Gastroesophageal sphincter (tissue), 4 donors: ENCODE measurements at regions not wholly inside any gene's neighbourhood (a gene's known extent, or its start where the extent isn't known, plus 50 kb on each side); places are given as distances from the start of the nearest gene placed in this dataset.
"Not testable (repeated sequence)": the region's sequence is repeated elsewhere in the genome, so short reads cannot be mapped to it uniquely, and the experiment has no call there.

Source experiments
- ATAC-seq: fragments of 150-250 bp; one replicate; pipeline ENCODE4 v1.9.1; 2016; ENCODE audit warnings: mild to moderate bottlenecking, moderate library complexity
- H3K27ac ChIP-seq, 4 donors: fragments of 200-600 bp; sonication (generic) in 3 of 4; 1 replicate in 3 of 4; 2 replicates in 1 of 4; pipeline ENCODE4 v1.5.1; 2016 to 2019
- H3K27me3 ChIP-seq: fragments of 200-600 bp; sonication (generic); one replicate; pipeline ENCODE4 v1.5.1; 2019
- H3K36me3 ChIP-seq, 2 donors: fragments of 200-600 bp; sonication (generic); one replicate each; pipeline ENCODE4 v1.5.1; 2019; ENCODE audit warnings: control low read depth in 1 of 2
- H3K4me1 ChIP-seq, 3 donors: fragments of 200-600 bp; sonication (generic); 1 replicate in 2 of 3; 2 replicates in 1 of 3; pipeline ENCODE4 v1.5.1; 2016 to 2019; ENCODE audit warnings: control low read depth in 2 of 3
- H3K4me3 ChIP-seq, 2 donors: fragments of 200-600 bp; sonication (generic); one replicate each; pipeline ENCODE4 v1.5.1; 2019; ENCODE audit warnings: mild to moderate bottlenecking in 1 of 2, moderate library complexity in 1 of 2
- H3K9me3 ChIP-seq, 3 donors: fragments of 200-600 bp; sonication (generic); one replicate each; pipeline ENCODE4 v1.5.1; 2017 to 2019; ENCODE audit warnings: control low read depth in 2 of 3
- CTCF ChIP-seq, 4 experiments: fragments of 200-600 bp in 2 of 4; fragments of 450-650 bp in 2 of 4; sonication (generic) in 1 of 4; IDR thresholded peaks; one replicate each; pipeline ENCODE4 v1.5.1; 2017 to 2019; ENCODE audit warnings: antibody characterized with exemption in 4 of 4, mild to moderate bottlenecking in 2 of 4, moderate library complexity in 2 of 4
- EP300 ChIP-seq: sonication (generic); formaldehyde crosslinking; IDR thresholded peaks from one replicate; pipeline ENCODE4 v1.6.1; 2017; ENCODE audit warnings: antibody characterized with exemption, mild to moderate bottlenecking
- POLR2A ChIP-seq, 2 donors: fragments of 450-650 bp; IDR thresholded peaks; one replicate each; pipeline ENCODE4 v1.6.1; 2017; ENCODE audit warnings: antibody characterized with exemption in 2 of 2, mild to moderate bottlenecking in 2 of 2, moderate library complexity in 1 of 2
- POLR2AphosphoS5 ChIP-seq: sonication (generic); formaldehyde crosslinking; IDR thresholded peaks from one replicate; pipeline ENCODE4 v1.6.1; 2017; ENCODE audit warnings: antibody characterized with exemption
- WGBS, 2 donors: methylation state at CpG; one replicate each; pipeline ENCODE4 v1.1.5; 2018; ENCODE audit warnings: low coverage in 1 of 2; 5-methylcytosine and 5-hydroxymethylcytosine counted together

- ATAC-seq = no peak
- TF ChIP-seq POLR2AphosphoS5 (no peak), POLR2A (IDR thresholded peaks at IDR 0.05) (no peak), EP300 (no peak), CTCF (IDR thresholded peaks at IDR 0.05) (no peak)
These were observed 123.0 kb upstream of the CCNH start for GRCh38 chr5:87535706-87536105.

GRCh38 chr5:87529486-87530076 is 116.9 kb upstream of the CCNH start:
- Histone ChIP-seq H3K36me3 (no peaks in the 10 kb centered on the region), H3K9me3 (no peaks in the 10 kb centered on the region), H3K4me1 (no peaks in the 10 kb centered on the region), H3K4me3 (no peak overlapping the region), H3K27ac (no peak overlapping the region), H3K27me3 (no peaks in the 10 kb centered on the region)
- no peak for TF ChIP-seq POLR2AphosphoS5
- no peak for TF ChIP-seq CTCF (IDR thresholded peaks at IDR 0.05)
- TF ChIP-seq POLR2A (IDR thresholded peaks at IDR 0.05) = no peak
- TF ChIP-seq EP300 = no peak
- ATAC-seq = no peak
- WGBS, 2 donors = 88 to 89% methylated on average over 1 of the region's 1 CpG

More at GRCh38 chr5:87535706-87536105, 123.0 kb upstream of the CCNH start:
- Histone ChIP-seq H3K27ac (no peak overlapping the region), H3K36me3 (no peaks in the 10 kb centered on the region), H3K9me3 (no peaks in the 10 kb centered on the region), H3K4me1 (no peaks in the 10 kb centered on the region), H3K27me3 (no peaks in the 10 kb centered on the region), H3K4me3 (no peak overlapping the region)

- Histone ChIP-seq H3K9me3 (no peaks in the 10 kb centered on the region), H3K4me1 (no peaks in the 10 kb centered on the region), H3K27me3 (no peaks in the 10 kb centered on the region), H3K4me3 (no peak overlapping the region), H3K36me3 (no peaks in the 10 kb centered on the region), H3K27ac (no peak overlapping the region)
- TF ChIP-seq POLR2AphosphoS5 (no peak), CTCF (IDR thresholded peaks at IDR 0.05) (no peak), EP300 (no peak), POLR2A (IDR thresholded peaks at IDR 0.05) (no peak)
- no peak for ATAC-seq
- WGBS, 2 donors = 80% methylated on average over 1 of the region's 2 CpGs; no CpG with 5 or more reads in 1 of the 2 donors
These were observed 113.4 kb upstream of the CCNH start for GRCh38 chr5:87526131-87526530.

- Histone ChIP-seq H3K27me3 (no peaks in the 10 kb centered on the region), H3K36me3 (no peaks in the 10 kb centered on the region), H3K27ac (no peak overlapping the region), H3K9me3 (no peaks in the 10 kb centered on the region), H3K4me3 (no peak overlapping the region), H3K4me1 (no peaks in the 10 kb centered on the region)
- TF ChIP-seq POLR2AphosphoS5 (no peak), CTCF (IDR thresholded peaks at IDR 0.05) (no peak), POLR2A (IDR thresholded peaks at IDR 0.05) (no peak), EP300 (no peak)
- WGBS, 2 donors = 39 to 59% methylated on average over 3 to 9 of the region's 9 CpGs
- no peak for ATAC-seq
These were observed 111.5 kb upstream of the CCNH start for GRCh38 chr5:87524217-87524616.

GRCh38 chr5:87511778-87512177 is 99.0 kb upstream of the CCNH start:
- not testable (repeated sequence) for H3K4me3 ChIP-seq, ATAC-seq, H3K27me3 ChIP-seq, H3K36me3 ChIP-seq, H3K4me1 ChIP-seq, H3K27ac ChIP-seq
- WGBS, 2 donors = 62 to 84% methylated on average over 2 to 3 of the region's 3 CpGs
- peaks cover 0 to 12% (median 0%) of the 10 kb centered on the region in 3 donors for H3K9me3 ChIP-seq
